Ovary (tissue), 3 donors: ENCODE measurements at regions not wholly inside any gene's neighbourhood (a gene's known extent, or its start where the extent isn't known, plus 50 kb on each side); places are given as distances from the start of the nearest gene placed in this dataset.

Experiments
- CTCF ChIP-seq, 3 donors: fragments of 450-650 bp in 2 of 3; fragments of 200-600 bp in 1 of 3; IDR thresholded peaks; one replicate each; pipeline versions ENCODE4 v1.5.1 to v1.8.0; 2016 to 2022; ENCODE audit warnings: antibody characterized with exemption in 3 of 3, mild to moderate bottlenecking in 1 of 3
- POLR2A ChIP-seq: fragments of 450-650 bp; IDR thresholded peaks from one replicate; pipeline ENCODE4 v1.6.1; 2017; ENCODE audit warnings: antibody characterized with exemption, mild to moderate bottlenecking, moderate library complexity
- donor health status: DM: no; HTN: no; CAD: no.

- TF ChIP-seq CTCF (IDR thresholded peaks at IDR 0.05) (no peak), POLR2A (no peak)
These were observed 654.5 kb downstream of the TOX3 start for GRCh38 chr16:51892293-51893007.
